SK-N-SH (cell line): ENCODE measurements at regions not wholly inside any gene's neighbourhood (a gene's known extent, or its start where the extent isn't known, plus 50 kb on each side); places are given as distances from the start of the nearest gene placed in this dataset.

Experiments used
- CTCF ChIP-seq: fragments of 200-600 bp; sonication (generic); IDR thresholded peaks from 2 replicates; pipeline ENCODE4 v1.6.1; 2017; ENCODE audit warnings: antibody characterized with exemption, mild to moderate bottlenecking, moderate library complexity
- FOXJ3 ChIP-seq: sonication (generic); formaldehyde crosslinking; IDR thresholded peaks from 2 replicates; pipeline ENCODE4 v1.5.1; 2020; ENCODE audit warnings: mild to moderate bottlenecking, missing genetic modification reagents
- RAD21 ChIP-seq: IDR thresholded peaks from 2 replicates; pipeline ENCODE4 v1.6.1; 2012; ENCODE audit warnings: mild to moderate bottlenecking, low read length
- YY1 ChIP-seq: IDR thresholded peaks from 2 replicates; pipeline ENCODE4 v1.4.0; 2012; ENCODE audit warnings: low read depth, mild to moderate bottlenecking
- TF ChIP-seq, protein P1 (sequence below): IDR thresholded peaks from 2 replicates; pipeline ENCODE4 v1.6.1; 2012; ENCODE audit warnings: mild to moderate bottlenecking, low read depth, low read length, moderate library complexity

- TF ChIP-seq YY1 (no peak), RAD21 (no peak), CTCF (no peak), FOXJ3 (no peak)
- TF ChIP-seq, protein P1, sequence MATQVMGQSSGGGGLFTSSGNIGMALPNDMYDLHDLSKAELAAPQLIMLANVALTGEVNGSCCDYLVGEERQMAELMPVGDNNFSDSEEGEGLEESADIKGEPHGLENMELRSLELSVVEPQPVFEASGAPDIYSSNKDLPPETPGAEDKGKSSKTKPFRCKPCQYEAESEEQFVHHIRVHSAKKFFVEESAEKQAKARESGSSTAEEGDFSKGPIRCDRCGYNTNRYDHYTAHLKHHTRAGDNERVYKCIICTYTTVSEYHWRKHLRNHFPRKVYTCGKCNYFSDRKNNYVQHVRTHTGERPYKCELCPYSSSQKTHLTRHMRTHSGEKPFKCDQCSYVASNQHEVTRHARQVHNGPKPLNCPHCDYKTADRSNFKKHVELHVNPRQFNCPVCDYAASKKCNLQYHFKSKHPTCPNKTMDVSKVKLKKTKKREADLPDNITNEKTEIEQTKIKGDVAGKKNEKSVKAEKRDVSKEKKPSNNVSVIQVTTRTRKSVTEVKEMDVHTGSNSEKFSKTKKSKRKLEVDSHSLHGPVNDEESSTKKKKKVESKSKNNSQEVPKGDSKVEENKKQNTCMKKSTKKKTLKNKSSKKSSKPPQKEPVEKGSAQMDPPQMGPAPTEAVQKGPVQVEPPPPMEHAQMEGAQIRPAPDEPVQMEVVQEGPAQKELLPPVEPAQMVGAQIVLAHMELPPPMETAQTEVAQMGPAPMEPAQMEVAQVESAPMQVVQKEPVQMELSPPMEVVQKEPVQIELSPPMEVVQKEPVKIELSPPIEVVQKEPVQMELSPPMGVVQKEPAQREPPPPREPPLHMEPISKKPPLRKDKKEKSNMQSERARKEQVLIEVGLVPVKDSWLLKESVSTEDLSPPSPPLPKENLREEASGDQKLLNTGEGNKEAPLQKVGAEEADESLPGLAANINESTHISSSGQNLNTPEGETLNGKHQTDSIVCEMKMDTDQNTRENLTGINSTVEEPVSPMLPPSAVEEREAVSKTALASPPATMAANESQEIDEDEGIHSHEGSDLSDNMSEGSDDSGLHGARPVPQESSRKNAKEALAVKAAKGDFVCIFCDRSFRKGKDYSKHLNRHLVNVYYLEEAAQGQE, result no peak
Measured at GRCh38 chr7:153541903-153542302, 510.3 kb upstream of the DPP6 start.
